MM.1S (cell line): ENCODE measurements at regions not wholly inside any gene's neighbourhood (a gene's known extent, or its start where the extent isn't known, plus 50 kb on each side); places are given as distances from the start of the nearest gene placed in this dataset.

Source experiments
- DNase-seq: peaks from one replicate; pipeline ENCODE4 v3.0.0-alpha.2; 2015
- H2AFZ ChIP-seq: fragments of 300-600 bp; sonication (generic); 2 replicates; pipeline ENCODE4 v1.6.0; 2016; ENCODE audit warnings: antibody characterized with exemption, low read length
- H3F3A ChIP-seq: fragments of 300-600 bp; sonication (generic); 2 replicates; pipeline ENCODE4 v1.6.1; 2016; ENCODE audit warnings: mild to moderate bottlenecking, antibody characterized with exemption, low read length, moderate library complexity, mixed read lengths; ENCODE audit not compliant: insufficient read depth
- H3K27ac ChIP-seq: fragments of 300-600 bp; sonication (generic); 2 replicates; pipeline ENCODE4 v1.5.1; 2016; ENCODE audit warnings: mild to moderate bottlenecking, low read length
- H3K27me3 ChIP-seq: fragments of 300-600 bp; sonication (generic); replicated peaks from 2 replicates; pipeline ENCODE4 v1.6.0; 2016; ENCODE audit warnings: low read length; ENCODE audit not compliant: insufficient read depth
- H3K36me3 ChIP-seq: fragments of 300-600 bp; sonication (generic); replicated peaks from 2 replicates; pipeline ENCODE4 v1.6.1; 2016; ENCODE audit warnings: mild to moderate bottlenecking, low read length, mixed read lengths; ENCODE audit not compliant: insufficient read depth
- H3K4me1 ChIP-seq: fragments of 300-600 bp; sonication (generic); 2 replicates; pipeline ENCODE4 v1.6.1; 2016; ENCODE audit warnings: low read length, mixed read lengths
- H3K4me2 ChIP-seq: fragments of 300-600 bp; sonication (generic); 2 replicates; pipeline ENCODE4 v1.6.0; 2016; ENCODE audit warnings: low read depth, low read length
- H3K4me3 ChIP-seq: fragments of 300-600 bp; sonication (generic); 2 replicates; pipeline ENCODE4 v1.5.1; 2016; ENCODE audit warnings: low read length, mixed read lengths
- H3K79me2 ChIP-seq: fragments of 300-600 bp; sonication (generic); 2 replicates; pipeline ENCODE4 v1.6.1; 2016; ENCODE audit warnings: mixed run types, low read length, mixed read lengths
- H3K9ac ChIP-seq: fragments of 300-600 bp; sonication (generic); 2 replicates; pipeline ENCODE4 v1.6.1; 2016; ENCODE audit warnings: low read length, mixed read lengths
- H3K9me2 ChIP-seq: fragments of 300-600 bp; sonication (generic); replicated peaks from 2 replicates; pipeline ENCODE4 v1.6.1; 2016; ENCODE audit warnings: mild to moderate bottlenecking, low read length, mixed read lengths; ENCODE audit not compliant: insufficient read depth
- H3K9me3 ChIP-seq: fragments of 300-600 bp; sonication (generic); replicated peaks from 2 replicates; pipeline ENCODE4 v1.6.1; 2016; ENCODE audit warnings: mild to moderate bottlenecking, low read length, mixed read lengths; ENCODE audit not compliant: insufficient read depth
- H4K20me1 ChIP-seq: fragments of 300-600 bp; sonication (generic); 2 replicates; pipeline ENCODE4 v1.6.1; 2016; ENCODE audit warnings: mild to moderate bottlenecking, low read length, moderate library complexity, mixed read lengths; ENCODE audit not compliant: insufficient read depth
- CTCF ChIP-seq: fragments of 300-600 bp; sonication (generic); IDR thresholded peaks from 2 replicates; pipeline ENCODE4 v1.5.1; 2016; ENCODE audit warnings: antibody characterized with exemption, low read length, mixed read lengths
- EZH2 ChIP-seq: fragments of 300-600 bp; sonication (generic); optimal IDR thresholded peaks from 2 replicates; pipeline ENCODE3; 2017; ENCODE audit warnings: low read depth, mild to moderate bottlenecking, antibody characterized with exemption, low read length, mixed read lengths
- EZH2phosphoT487 ChIP-seq: fragments of 300-600 bp; sonication (generic); IDR thresholded peaks from 2 replicates; pipeline ENCODE4 v1.6.1; 2018; ENCODE audit warnings: antibody characterized with exemption, low read length

- DNase-seq = no peak
- H3K36me3 ChIP-seq = no peaks in the 10 kb centered on the region
- no peak overlapping the region for H3K4me3 ChIP-seq
- no peaks in the 10 kb centered on the region for H3K27me3 ChIP-seq
- no peaks in the 10 kb centered on the region for H3K9me2 ChIP-seq
- H3K9me3 ChIP-seq = no peaks in the 10 kb centered on the region
- H3K4me2 ChIP-seq = no peak overlapping the region
- no peak overlapping the region for H3K27ac ChIP-seq
- no peak overlapping the region for H2AFZ ChIP-seq
- no peaks in the 10 kb centered on the region for H3F3A ChIP-seq
- H3K9ac ChIP-seq = no peak overlapping the region
- H4K20me1 ChIP-seq = no peaks in the 10 kb centered on the region
- TF ChIP-seq EZH2 = no peak
- TF ChIP-seq EZH2phosphoT487 = no peak
- TF ChIP-seq CTCF = no peak
- H3K4me1 ChIP-seq = no peaks in the 10 kb centered on the region
- no peaks in the 10 kb centered on the region for H3K79me2 ChIP-seq
Measured at GRCh38 chr11:97844016-97844415, 1176.7 kb upstream of the CNTN5 start.

- Histone ChIP-seq H3K9me2 (no peaks in the 10 kb centered on the region), H3F3A (no peaks in the 10 kb centered on the region), H4K20me1 (no peaks in the 10 kb centered on the region), H3K4me2 (no peak overlapping the region), H3K9me3 (no peaks in the 10 kb centered on the region), H3K9ac (no peak overlapping the region), H3K27me3 (no peaks in the 10 kb centered on the region), H3K79me2 (no peaks in the 10 kb centered on the region), H3K36me3 (no peaks in the 10 kb centered on the region), H3K4me3 (no peak overlapping the region), H3K4me1 (no peaks in the 10 kb centered on the region), H3K27ac (no peak overlapping the region), H2AFZ (no peak overlapping the region)
- DNase-seq = no peak
- no peak for TF ChIP-seq CTCF
- TF ChIP-seq EZH2phosphoT487 = no peak
- no peak for TF ChIP-seq EZH2
Measured at GRCh38 chr11:97847730-97848129, 1173.0 kb upstream of the CNTN5 start.

GRCh38 chr11:97850701-97851100, 1170.0 kb upstream of the CNTN5 start:
- Histone ChIP-seq H3K4me3 (no peak overlapping the region), H3K27ac (no peak overlapping the region), H3K9ac (no peak overlapping the region), H3F3A (no peaks in the 10 kb centered on the region), H3K4me1 (no peaks in the 10 kb centered on the region), H3K36me3 (no peaks in the 10 kb centered on the region), H2AFZ (no peak overlapping the region), H4K20me1 (no peaks in the 10 kb centered on the region), H3K9me2 (no peaks in the 10 kb centered on the region), H3K79me2 (no peaks in the 10 kb centered on the region), H3K9me3 (no peaks in the 10 kb centered on the region), H3K4me2 (no peak overlapping the region), H3K27me3 (no peaks in the 10 kb centered on the region)
- no peak for TF ChIP-seq CTCF
- no peak for TF ChIP-seq EZH2phosphoT487
- no peak for DNase-seq

- H3K4me2 ChIP-seq = no peak overlapping the region
- H3K27ac ChIP-seq = no peak overlapping the region
- H3K9me3 ChIP-seq = no peaks in the 10 kb centered on the region
- H3K4me1 ChIP-seq = peaks cover 4% of the 10 kb centered on the region; the same call in 1 of the 2 replicates
- H3F3A ChIP-seq = no peaks in the 10 kb centered on the region
- H3K9ac ChIP-seq = no peak overlapping the region
- no peaks in the 10 kb centered on the region for H3K27me3 ChIP-seq
- H2AFZ ChIP-seq = no peak overlapping the region
- no peaks in the 10 kb centered on the region for H3K79me2 ChIP-seq
- DNase-seq = no peak
- no peaks in the 10 kb centered on the region for H3K36me3 ChIP-seq
- no peaks in the 10 kb centered on the region for H3K9me2 ChIP-seq
- H3K4me3 ChIP-seq = no peak overlapping the region
- TF ChIP-seq EZH2phosphoT487 (no peak), CTCF (no peak), EZH2 (no peak)
- H4K20me1 ChIP-seq = no peaks in the 10 kb centered on the region
Measured at GRCh38 chr11:97854357-97854756, 1166.4 kb upstream of the CNTN5 start.
